H9 (cell line): ENCODE measurements at regions not wholly inside any gene's neighbourhood (a gene's known extent, or its start where the extent isn't known, plus 50 kb on each side); places are given as distances from the start of the nearest gene placed in this dataset.

ENCODE experiments used
- DNase-seq: peaks from one replicate; pipeline ENCODE4 v3.0.0-alpha.2; 2017
- H2AFZ ChIP-seq: one replicate; pipeline ENCODE4 v1.6.1; 2013; ENCODE audit warnings: mild to moderate bottlenecking, low read length, control low read depth, moderate library complexity
- H2AK5ac ChIP-seq: 2 replicates; pipeline ENCODE4 v1.6.1; 2013; ENCODE audit warnings: low read length, control low read depth, mixed read lengths; ENCODE audit not compliant: insufficient read length
- H2BK120ac ChIP-seq: one replicate; pipeline ENCODE4 v1.6.1; 2013; ENCODE audit warnings: low read depth, mild to moderate bottlenecking, low read length, control low read depth, inconsistent platforms; ENCODE audit not compliant: poor library complexity, severe bottlenecking
- H2BK12ac ChIP-seq: 2 replicates; pipeline ENCODE4 v1.6.1; 2013; ENCODE audit warnings: low read length, control low read depth, mixed read lengths, low read depth; ENCODE audit not compliant: insufficient read length
- H2BK15ac ChIP-seq: 2 replicates; pipeline ENCODE4 v1.6.1; 2013; ENCODE audit warnings: low read depth, low read length, control low read depth
- H2BK20ac ChIP-seq: one replicate; pipeline ENCODE4 v1.6.1; 2013; ENCODE audit warnings: low read depth, mild to moderate bottlenecking, low read length, control low read depth, inconsistent platforms; ENCODE audit not compliant: poor library complexity, severe bottlenecking
- H2BK5ac ChIP-seq: 2 replicates; pipeline ENCODE4 v1.6.1; 2013; ENCODE audit warnings: low read length, control low read depth, mixed read lengths; ENCODE audit not compliant: insufficient read length
- H3K14ac ChIP-seq: 2 replicates; pipeline ENCODE4 v1.6.1; 2013; ENCODE audit warnings: low read length, control low read depth; ENCODE audit not compliant: insufficient read depth
- H3K18ac ChIP-seq: 2 replicates; pipeline ENCODE4 v1.6.1; 2013; ENCODE audit warnings: low read depth, mild to moderate bottlenecking, mixed read lengths, low read length, control low read depth; ENCODE audit not compliant: insufficient read length
- H3K23ac ChIP-seq: 2 replicates; pipeline ENCODE4 v1.6.1; 2013; ENCODE audit warnings: low read length, control low read depth, mixed read lengths, low read depth; ENCODE audit not compliant: insufficient read length
- H3K23me2 ChIP-seq: 2 replicates; pipeline ENCODE4 v1.6.1; 2013; ENCODE audit warnings: low read depth, mild to moderate bottlenecking, mixed read lengths, low read length, control low read depth; ENCODE audit not compliant: insufficient read length, poor library complexity, severe bottlenecking
- H3K27ac ChIP-seq: 2 replicates; pipeline ENCODE4 v1.5.1; 2013; ENCODE audit warnings: low read length, control low read depth, mixed read lengths, low read depth; ENCODE audit not compliant: insufficient read length
- H3K27me3 ChIP-seq: 2 replicates; pipeline ENCODE4 v1.6.1; 2013; ENCODE audit warnings: low read length, control low read depth, inconsistent platforms; ENCODE audit not compliant: insufficient read depth
- H3K4ac ChIP-seq: 2 replicates; pipeline ENCODE4 v1.6.1; 2013; ENCODE audit warnings: low read depth, mild to moderate bottlenecking, control low read depth, inconsistent platforms, low read length, moderate library complexity
- H3K4me1 ChIP-seq: 2 replicates; pipeline ENCODE4 v1.6.1; 2013; ENCODE audit warnings: low read length, control low read depth, inconsistent platforms; ENCODE audit not compliant: insufficient read depth
- H3K4me2 ChIP-seq: 2 replicates; pipeline ENCODE4 v1.6.1; 2013; ENCODE audit warnings: low read length, control low read depth, mixed read lengths; ENCODE audit not compliant: insufficient read length, insufficient read depth
- H3K56ac ChIP-seq: 2 replicates; pipeline ENCODE4 v1.6.1; 2013; ENCODE audit warnings: low read depth, mild to moderate bottlenecking, mixed read lengths, low read length, control low read depth; ENCODE audit not compliant: insufficient read length
- H3K79me1 ChIP-seq: 2 replicates; pipeline ENCODE4 v1.6.1; 2013; ENCODE audit warnings: low read depth, mild to moderate bottlenecking, moderate library complexity, low read length, control low read depth, inconsistent platforms; ENCODE audit not compliant: insufficient read depth, poor library complexity, severe bottlenecking
- H3K79me2 ChIP-seq: 2 replicates; pipeline ENCODE4 v1.6.1; 2013; ENCODE audit warnings: low read length, control low read depth, inconsistent platforms; ENCODE audit not compliant: insufficient read depth
- H3K9ac ChIP-seq: 2 replicates; pipeline ENCODE4 v1.6.1; 2013; ENCODE audit warnings: low read length, control low read depth, mixed read lengths; ENCODE audit not compliant: insufficient read length; ENCODE audit errors: extremely low read depth
- H3K9me3 ChIP-seq: one replicate; pipeline ENCODE4 v1.6.1; 2013; ENCODE audit warnings: low read depth, low read length, inconsistent platforms; ENCODE audit not compliant: control insufficient read depth
- H3T11ph ChIP-seq: one replicate; pipeline ENCODE4 v1.6.1; 2013; ENCODE audit warnings: mild to moderate bottlenecking, low read length, control low read depth, inconsistent platforms
- H4K20me1 ChIP-seq: one replicate; pipeline ENCODE4 v1.6.1; 2013; ENCODE audit not compliant: control insufficient read depth, insufficient read length, insufficient read depth
- H4K5ac ChIP-seq: 2 replicates; pipeline ENCODE4 v1.6.1; 2013; ENCODE audit warnings: low read depth, mild to moderate bottlenecking, mixed read lengths, low read length, control low read depth; ENCODE audit not compliant: insufficient read length
- H4K8ac ChIP-seq: replicated peaks from 2 replicates; pipeline ENCODE4 v1.6.1; 2013; ENCODE audit warnings: low read length, control low read depth, mixed read lengths, low read depth; ENCODE audit not compliant: insufficient read length
- H4K91ac ChIP-seq: 2 replicates; pipeline ENCODE4 v1.6.1; 2013; ENCODE audit warnings: low read depth, mild to moderate bottlenecking, moderate library complexity, mixed read lengths, low read length, control low read depth; ENCODE audit not compliant: insufficient read length
- H3K27ac Mint-ChIP-seq, 3 experiments: 2 replicates in 2 of 3; 3 replicates in 1 of 3; pipeline ENCODE4 v1.8.0; 2020 to 2021; ENCODE audit warnings: mixed read lengths in 3 of 3, mild to moderate bottlenecking in 1 of 3, moderate library complexity in 1 of 3
- H3K27me3 Mint-ChIP-seq: 2 replicates; pipeline ENCODE4 v1.8.0; 2021; ENCODE audit warnings: low read depth, mild to moderate bottlenecking, moderate library complexity, mixed read lengths
- H3K36me3 Mint-ChIP-seq, 3 experiments: 2 replicates in 2 of 3; 3 replicates in 1 of 3; pipeline ENCODE4 v1.8.0; 2020 to 2021; ENCODE audit warnings: low read depth in 3 of 3, mixed read lengths in 3 of 3; ENCODE audit not compliant: insufficient read depth in 1 of 3
- H3K4me1 Mint-ChIP-seq, 2 experiments: 2 replicates each; pipeline ENCODE4 v1.8.0; 2020; ENCODE audit warnings: mixed read lengths in 2 of 2
- H3K4me3 Mint-ChIP-seq, 2 experiments: 2 replicates in 1 of 2; 3 replicates in 1 of 2; pipeline ENCODE4 v1.8.0; 2020 to 2021; ENCODE audit warnings: mild to moderate bottlenecking in 2 of 2, mixed read lengths in 2 of 2, moderate library complexity in 1 of 2
- H3K9me3 Mint-ChIP-seq, 2 experiments: 2 replicates in 1 of 2; 3 replicates in 1 of 2; pipeline ENCODE4 v1.8.0; 2020; ENCODE audit warnings: mild to moderate bottlenecking in 2 of 2, mixed read lengths in 2 of 2, moderate library complexity in 1 of 2
- CTCF ChIP-seq: fragments of 200-600 bp; sonication (generic); conservative IDR thresholded peaks from 3 replicates; pipeline ENCODE4 v1.8.0; 2021; ENCODE audit warnings: antibody characterized with exemption, mild to moderate bottlenecking
- WGBS: extraction: QIAGEN DNeasy Blood & Tissue Kit; methylation state at CpG from one replicate; pipeline ENCODE4 v1.1.7; 2013; ENCODE audit warnings: missing lambda C conversion rate, low lambda C conversion rate, mixed read lengths; ENCODE audit not compliant: insufficient read length; ENCODE audit errors: extremely low coverage; 5-methylcytosine and 5-hydroxymethylcytosine counted together

- Histone ChIP-seq H3K79me1 (no peaks in the 10 kb centered on the region), H3K56ac (no peak overlapping the region), H2AK5ac (no peak overlapping the region), H4K5ac (no peak overlapping the region), H2AFZ (no peak overlapping the region), H3K4ac (no peak overlapping the region), H3K27ac (no peak overlapping the region), H3K79me2 (no peaks in the 10 kb centered on the region), H2BK120ac (no peak overlapping the region), H3K23ac (no peak overlapping the region), H2BK20ac (no peak overlapping the region), H3K9ac (no peak overlapping the region), H4K91ac (no peak overlapping the region), H3K18ac (no peak overlapping the region), H3K14ac (no peak overlapping the region), H3K4me2 (no peak overlapping the region), H3K27me3 (no peaks in the 10 kb centered on the region), H4K20me1 (no peaks in the 10 kb centered on the region), H3K23me2 (no peaks in the 10 kb centered on the region), H3K4me1 (no peaks in the 10 kb centered on the region; the same call in 1 of the 2 replicates), H2BK15ac (no peak overlapping the region), H2BK5ac (no peak overlapping the region), H3T11ph (no peak overlapping the region), H2BK12ac (no peak overlapping the region), H3K9me3 (no peaks in the 10 kb centered on the region), H4K8ac (no peak overlapping the region)
- Mint-ChIP-seq H3K4me1 (peaks cover 10 to 13% of the 10 kb centered on the region in 2 experiments), H3K9me3 (peaks cover 3 to 6% of the 10 kb centered on the region in 2 experiments; a peak in 3 of 5 replicates), H3K27me3 (peaks cover 5% of the 10 kb centered on the region), H3K27ac (no peak overlapping the region), H3K36me3 (no peaks in the 10 kb centered on the region), H3K4me3 (no peak overlapping the region)
- DNase-seq: no peak
- TF ChIP-seq CTCF: no peak
- WGBS: no CpG with 5 or more reads among the region's 4 CpGs
These were observed 126.1 kb downstream of the TEX36 start for GRCh38 chr10:125556882-125557281.
